ENCODE measurements at regions not wholly inside any gene's neighbourhood (a gene's known extent, or its start where the extent isn't known, plus 50 kb on each side); places are given as distances from the start of the nearest gene placed in this dataset.

GRCh38 chr22:27654546-27655445 is 146.8 kb downstream of the MN1 start:
- H3K4me3 ChIP-seq (ENCODE audit: extremely low read depth, insufficient read depth, low read length, poor library complexity, severe bottlenecking), result no peak overlapping the region
- H3K27ac ChIP-seq (ENCODE audit: low read depth, low read length, severe bottlenecking), result no peak overlapping the region
- WGBS, 2 experiments (ENCODE audit: insufficient coverage in 2 of 2), result 55 to 58% methylated on average over 7 to 9 of the region's 10 CpGs
- no peaks in the 10 kb centered on the region for H3K36me3 ChIP-seq (ENCODE audit: control insufficient read depth, insufficient read depth, low read length)
- no peaks in the 10 kb centered on the region for H3K4me1 ChIP-seq (ENCODE audit: control insufficient read depth, insufficient read depth, low read length, poor library complexity, severe bottlenecking)
- H3K9me3 ChIP-seq (ENCODE audit: control insufficient read depth, low read length), result peaks cover 5% of the 10 kb centered on the region

GRCh38 chr22:27655582-27656185 is 145.9 kb downstream of the MN1 start:
- 83 to 93% methylated on average over 2 of the region's 2 CpGs for WGBS, 2 experiments (ENCODE audit: insufficient coverage in 2 of 2)

GRCh38 chr22:27656970-27657369 is 144.6 kb downstream of the MN1 start:
- Histone ChIP-seq H3K27ac (ENCODE audit: low read depth, low read length, severe bottlenecking) (no peak overlapping the region), H3K9me3 (ENCODE audit: control insufficient read depth, low read length) (peaks cover 5% of the 10 kb centered on the region), H3K36me3 (ENCODE audit: control insufficient read depth, insufficient read depth, low read length) (no peaks in the 10 kb centered on the region), H3K4me1 (ENCODE audit: control insufficient read depth, insufficient read depth, low read length, poor library complexity, severe bottlenecking) (no peaks in the 10 kb centered on the region), H3K4me3 (ENCODE audit: extremely low read depth, insufficient read depth, low read length, poor library complexity, severe bottlenecking) (no peak overlapping the region)

More at GRCh38 chr22:27655582-27656185, 145.9 kb downstream of the MN1 start:
- H3K27ac ChIP-seq (ENCODE audit: low read depth, low read length, severe bottlenecking), result no peak overlapping the region
- no peaks in the 10 kb centered on the region for H3K36me3 ChIP-seq (ENCODE audit: control insufficient read depth, insufficient read depth, low read length)
- peaks cover 5% of the 10 kb centered on the region for H3K9me3 ChIP-seq (ENCODE audit: control insufficient read depth, low read length)
- H3K4me3 ChIP-seq (ENCODE audit: extremely low read depth, insufficient read depth, low read length, poor library complexity, severe bottlenecking), result no peak overlapping the region
- H3K4me1 ChIP-seq (ENCODE audit: control insufficient read depth, insufficient read depth, low read length, poor library complexity, severe bottlenecking), result no peaks in the 10 kb centered on the region

- Histone ChIP-seq H3K27ac (ENCODE audit: low read depth, low read length, severe bottlenecking) (no peak overlapping the region), H3K9me3 (ENCODE audit: control insufficient read depth, low read length) (peaks cover 5% of the 10 kb centered on the region), H3K36me3 (ENCODE audit: control insufficient read depth, insufficient read depth, low read length) (no peaks in the 10 kb centered on the region), H3K4me3 (ENCODE audit: extremely low read depth, insufficient read depth, low read length, poor library complexity, severe bottlenecking) (no peak overlapping the region), H3K4me1 (ENCODE audit: control insufficient read depth, insufficient read depth, low read length, poor library complexity, severe bottlenecking) (no peaks in the 10 kb centered on the region)
- WGBS, 2 experiments (ENCODE audit: insufficient coverage in 2 of 2), result 89% methylated on average over 3 of the region's 10 CpGs; no CpG with 5 or more reads in 1 of the 2 experiments
These were observed 141.2 kb downstream of the MN1 start for GRCh38 chr22:27660306-27660705.

- Histone ChIP-seq H3K27ac (ENCODE audit: low read depth, low read length, severe bottlenecking) (no peak overlapping the region), H3K36me3 (ENCODE audit: control insufficient read depth, insufficient read depth, low read length) (no peaks in the 10 kb centered on the region), H3K4me1 (ENCODE audit: control insufficient read depth, insufficient read depth, low read length, poor library complexity, severe bottlenecking) (no peaks in the 10 kb centered on the region), H3K9me3 (ENCODE audit: control insufficient read depth, low read length) (peaks cover 6% of the 10 kb centered on the region), H3K4me3 (ENCODE audit: extremely low read depth, insufficient read depth, low read length, poor library complexity, severe bottlenecking) (no peak overlapping the region)
- WGBS, 2 experiments (ENCODE audit: insufficient coverage in 2 of 2), result 79 to 84% methylated on average over 11 to 12 of the region's 13 CpGs
These were observed 138.9 kb downstream of the MN1 start for GRCh38 chr22:27662359-27663301.

- no peak overlapping the region for H3K4me3 ChIP-seq (ENCODE audit: extremely low read depth, insufficient read depth, low read length, poor library complexity, severe bottlenecking)
- H3K27ac ChIP-seq (ENCODE audit: low read depth, low read length, severe bottlenecking), result no peak overlapping the region
- no peaks in the 10 kb centered on the region for H3K4me1 ChIP-seq (ENCODE audit: control insufficient read depth, insufficient read depth, low read length, poor library complexity, severe bottlenecking)
- 68 to 83% methylated on average over 2 of the region's 5 CpGs for WGBS, 2 experiments (ENCODE audit: insufficient coverage in 2 of 2)
- H3K36me3 ChIP-seq (ENCODE audit: control insufficient read depth, insufficient read depth, low read length), result no peaks in the 10 kb centered on the region
- H3K9me3 ChIP-seq (ENCODE audit: control insufficient read depth, low read length), result peaks cover 6% of the 10 kb centered on the region
These were observed 137.7 kb downstream of the MN1 start for GRCh38 chr22:27663812-27664211.

GRCh38 chr22:27666272-27666997 is 135.1 kb downstream of the MN1 start:
- WGBS, 2 experiments (ENCODE audit: insufficient coverage in 2 of 2), result 81 to 82% methylated on average over 3 of the region's 4 CpGs
- Histone ChIP-seq H3K27ac (ENCODE audit: low read depth, low read length, severe bottlenecking) (no peak overlapping the region), H3K36me3 (ENCODE audit: control insufficient read depth, insufficient read depth, low read length) (no peaks in the 10 kb centered on the region), H3K4me3 (ENCODE audit: extremely low read depth, insufficient read depth, low read length, poor library complexity, severe bottlenecking) (no peak overlapping the region), H3K9me3 (ENCODE audit: control insufficient read depth, low read length) (peaks cover 6% of the 10 kb centered on the region), H3K4me1 (ENCODE audit: control insufficient read depth, insufficient read depth, low read length, poor library complexity, severe bottlenecking) (peaks cover 19% of the 10 kb centered on the region)

GRCh38 chr22:27667121-27667843 is 134.3 kb downstream of the MN1 start:
- Histone ChIP-seq H3K27ac (ENCODE audit: low read depth, low read length, severe bottlenecking) (peak overlapping the region; percentile 18), H3K36me3 (ENCODE audit: control insufficient read depth, insufficient read depth, low read length) (no peaks in the 10 kb centered on the region), H3K4me1 (ENCODE audit: control insufficient read depth, insufficient read depth, low read length, poor library complexity, severe bottlenecking) (peaks cover 21% of the 10 kb centered on the region), H3K9me3 (ENCODE audit: control insufficient read depth, low read length) (peaks cover 6% of the 10 kb centered on the region), H3K4me3 (ENCODE audit: extremely low read depth, insufficient read depth, low read length, poor library complexity, severe bottlenecking) (no peak overlapping the region)
- WGBS, 2 experiments (ENCODE audit: insufficient coverage in 2 of 2), result 49 to 66% methylated on average over 9 to 13 of the region's 16 CpGs

- peaks cover 6% of the 10 kb centered on the region for H3K9me3 ChIP-seq (ENCODE audit: control insufficient read depth, low read length)
- WGBS, 2 experiments (ENCODE audit: insufficient coverage in 2 of 2), result 70 to 83% methylated on average over 6 to 7 of the region's 7 CpGs
- H3K4me1 ChIP-seq (ENCODE audit: control insufficient read depth, insufficient read depth, low read length, poor library complexity, severe bottlenecking), result peaks cover 30% of the 10 kb centered on the region
- no peak overlapping the region for H3K4me3 ChIP-seq (ENCODE audit: extremely low read depth, insufficient read depth, low read length, poor library complexity, severe bottlenecking)
- no peaks in the 10 kb centered on the region for H3K36me3 ChIP-seq (ENCODE audit: control insufficient read depth, insufficient read depth, low read length)
- H3K27ac ChIP-seq (ENCODE audit: low read depth, low read length, severe bottlenecking), result peak overlapping the region; percentile 99
These were observed 132.4 kb downstream of the MN1 start for GRCh38 chr22:27668828-27669797.
